ENCODE measurements at regions not wholly inside any gene's neighbourhood (a gene's known extent, or its start where the extent isn't known, plus 50 kb on each side); places are given as distances from the start of the nearest gene placed in this dataset.

DNA sequence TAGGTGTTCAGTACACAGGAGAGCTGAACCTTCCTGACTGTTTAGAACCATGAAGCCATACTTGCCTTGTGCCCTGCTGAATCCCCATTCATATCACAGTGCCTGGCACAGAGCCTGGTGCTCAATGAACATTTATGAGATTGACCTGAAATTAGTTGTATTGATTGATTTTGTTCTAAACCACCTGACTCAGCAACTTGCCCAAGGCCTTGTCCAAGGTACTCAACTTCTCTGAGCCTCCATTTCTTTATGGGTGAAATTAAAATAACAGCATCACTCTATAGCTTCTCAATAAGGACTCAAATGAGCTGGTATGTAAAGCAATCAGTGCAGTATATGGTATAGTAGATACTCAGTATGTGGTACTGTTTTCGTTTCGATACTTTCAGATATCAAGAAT is 208.1 kb downstream of the SLC39A8 start:
- Histone ChIP-seq H4K20me1 (ENCODE audit: insufficient read depth, low read length) (no peaks in the 10 kb centered on the region), H3K27me3 (ENCODE audit: insufficient read depth, low read length) (no peaks in the 10 kb centered on the region), H3K36me3 (ENCODE audit: insufficient read depth, low read length) (no peaks in the 10 kb centered on the region), H3K9me3 (ENCODE audit: insufficient read depth, low read depth, low read length) (no peaks in the 10 kb centered on the region), H2AFZ (ENCODE audit: low read depth, low read length) (no peak overlapping the region), H3K4me1 (ENCODE audit: insufficient read depth, low read length) (peaks cover 11% of the 10 kb centered on the region), H3K4me2 (ENCODE audit: low read length) (no peak overlapping the region), H3K27ac (ENCODE audit: low read depth, low read length) (no peak overlapping the region), H3K9ac (ENCODE audit: low read length) (no peak overlapping the region), H3K4me3 (ENCODE audit: insufficient read depth, low read depth, low read length) (no peak overlapping the region), H3K79me2 (ENCODE audit: insufficient read depth, low read length) (no peaks in the 10 kb centered on the region)
- H3K9me3 Mint-ChIP-seq (ENCODE audit: unreplicated experiment) = no peaks in the 10 kb centered on the region
- H3K27me3 Mint-ChIP-seq (ENCODE audit: low read depth, unreplicated experiment) = no peaks in the 10 kb centered on the region
- H3K36me3 Mint-ChIP-seq (ENCODE audit: low read depth, unreplicated experiment) = no peaks in the 10 kb centered on the region
- no peak overlapping the region for H3K4me3 Mint-ChIP-seq (ENCODE audit: unreplicated experiment)
- peaks cover 18% of the 10 kb centered on the region for H3K4me1 Mint-ChIP-seq (ENCODE audit: low read depth, unreplicated experiment)
- FAIRE-seq (no peak), DNase-seq (ENCODE audit: low read depth) (no peak)
- H3K27ac Mint-ChIP-seq (ENCODE audit: unreplicated experiment) = no peak overlapping the region
- TF ChIP-seq EZH2 (IDR thresholded peaks at IDR 0.05; ENCODE audit: insufficient read depth, low read length) = no peak
- TF ChIP-seq, protein P1, sequence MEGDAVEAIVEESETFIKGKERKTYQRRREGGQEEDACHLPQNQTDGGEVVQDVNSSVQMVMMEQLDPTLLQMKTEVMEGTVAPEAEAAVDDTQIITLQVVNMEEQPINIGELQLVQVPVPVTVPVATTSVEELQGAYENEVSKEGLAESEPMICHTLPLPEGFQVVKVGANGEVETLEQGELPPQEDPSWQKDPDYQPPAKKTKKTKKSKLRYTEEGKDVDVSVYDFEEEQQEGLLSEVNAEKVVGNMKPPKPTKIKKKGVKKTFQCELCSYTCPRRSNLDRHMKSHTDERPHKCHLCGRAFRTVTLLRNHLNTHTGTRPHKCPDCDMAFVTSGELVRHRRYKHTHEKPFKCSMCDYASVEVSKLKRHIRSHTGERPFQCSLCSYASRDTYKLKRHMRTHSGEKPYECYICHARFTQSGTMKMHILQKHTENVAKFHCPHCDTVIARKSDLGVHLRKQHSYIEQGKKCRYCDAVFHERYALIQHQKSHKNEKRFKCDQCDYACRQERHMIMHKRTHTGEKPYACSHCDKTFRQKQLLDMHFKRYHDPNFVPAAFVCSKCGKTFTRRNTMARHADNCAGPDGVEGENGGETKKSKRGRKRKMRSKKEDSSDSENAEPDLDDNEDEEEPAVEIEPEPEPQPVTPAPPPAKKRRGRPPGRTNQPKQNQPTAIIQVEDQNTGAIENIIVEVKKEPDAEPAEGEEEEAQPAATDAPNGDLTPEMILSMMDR (IDR thresholded peaks at IDR 0.05; ENCODE audit: insufficient read depth, low read depth, low read length) = no peak

GRCh38 chr4:102129810-102130209 is 215.5 kb downstream of the SLC39A8 start:
- Histone ChIP-seq H3K79me2 (ENCODE audit: insufficient read depth, low read length) (no peaks in the 10 kb centered on the region), H3K9ac (ENCODE audit: low read length) (no peak overlapping the region), H2AFZ (ENCODE audit: low read depth, low read length) (no peak overlapping the region), H3K4me1 (ENCODE audit: insufficient read depth, low read length) (no peaks in the 10 kb centered on the region), H3K4me3 (ENCODE audit: insufficient read depth, low read depth, low read length) (no peak overlapping the region), H4K20me1 (ENCODE audit: insufficient read depth, low read length) (no peaks in the 10 kb centered on the region), H3K4me2 (ENCODE audit: low read length) (no peak overlapping the region), H3K27ac (ENCODE audit: low read depth, low read length) (no peak overlapping the region), H3K27me3 (ENCODE audit: insufficient read depth, low read length) (no peaks in the 10 kb centered on the region), H3K36me3 (ENCODE audit: insufficient read depth, low read length) (no peaks in the 10 kb centered on the region), H3K9me3 (ENCODE audit: insufficient read depth, low read depth, low read length) (no peaks in the 10 kb centered on the region)
- Mint-ChIP-seq H3K9me3 (ENCODE audit: unreplicated experiment) (peaks cover 8% of the 10 kb centered on the region), H3K4me3 (ENCODE audit: unreplicated experiment) (no peak overlapping the region), H3K27me3 (ENCODE audit: low read depth, unreplicated experiment) (no peaks in the 10 kb centered on the region), H3K36me3 (ENCODE audit: low read depth, unreplicated experiment) (no peaks in the 10 kb centered on the region), H3K4me1 (ENCODE audit: low read depth, unreplicated experiment) (no peaks in the 10 kb centered on the region), H3K27ac (ENCODE audit: unreplicated experiment) (no peak overlapping the region)
- FAIRE-seq = no peak
- DNase-seq (ENCODE audit: low read depth) = no peak
- TF ChIP-seq, protein P1 (IDR thresholded peaks at IDR 0.05; ENCODE audit: insufficient read depth, low read depth, low read length) = no peak
- no peak for TF ChIP-seq EZH2 (IDR thresholded peaks at IDR 0.05; ENCODE audit: insufficient read depth, low read length)

Data from astrocyte (in vitro differentiated cells and primary cell).